CD14-positive monocyte (primary cell): ENCODE measurements at regions not wholly inside any gene's neighbourhood (a gene's known extent, or its start where the extent isn't known, plus 50 kb on each side); places are given as distances from the start of the nearest gene placed in this dataset.

ENCODE experiments used
- DNase-seq, 3 donors: peaks; one replicate each; pipeline ENCODE4 v3.0.0-alpha.2; 2011 to 2022
- H2AFZ ChIP-seq: 2 replicates; pipeline ENCODE4 v1.6.0; 2012; ENCODE audit warnings: mild to moderate bottlenecking, low read depth, low read length, inconsistent platforms; ENCODE audit not compliant: insufficient read depth, poor library complexity, severe bottlenecking
- H3K27ac ChIP-seq, 2 donors: 1 replicate in 1 of 2; 2 replicates in 1 of 2; pipeline ENCODE4 v1.5.1; 2012 to 2013; ENCODE audit warnings: low read length in 2 of 2, control low read depth in 1 of 2, inconsistent platforms in 1 of 2, low read depth in 1 of 2, mild to moderate bottlenecking in 1 of 2
- H3K27me3 ChIP-seq, 2 donors: one replicate each; pipeline versions ENCODE4 v1.6.0 to v1.6.1; 2011 to 2013; ENCODE audit warnings: low read length in 2 of 2; ENCODE audit not compliant: control insufficient read depth in 2 of 2, insufficient read depth in 2 of 2
- H3K36me3 ChIP-seq, 2 donors: replicated peaks in 1 of 2; 1 replicate in 1 of 2; 2 replicates in 1 of 2; pipeline versions ENCODE4 v1.5.1 to v1.6.1; 2012 to 2013; ENCODE audit warnings: low read length in 2 of 2, control low read depth in 1 of 2, inconsistent platforms in 1 of 2, mild to moderate bottlenecking in 1 of 2; ENCODE audit not compliant: insufficient read depth in 2 of 2, control insufficient read depth in 1 of 2
- H3K4me1 ChIP-seq, 2 donors: 1 replicate in 1 of 2; 2 replicates in 1 of 2; pipeline versions ENCODE4 v1.5.1 to v1.6.1; 2012 to 2013; ENCODE audit warnings: low read length in 2 of 2, control low read depth in 1 of 2, inconsistent platforms in 1 of 2, mild to moderate bottlenecking in 1 of 2, moderate library complexity in 1 of 2; ENCODE audit not compliant: insufficient read depth in 2 of 2, control insufficient read depth in 1 of 2
- H3K4me2 ChIP-seq: replicated peaks from 2 replicates; pipeline ENCODE3; 2012; ENCODE audit warnings: low read length, moderate library complexity, mild to moderate bottlenecking; ENCODE audit not compliant: poor library complexity, severe bottlenecking; ENCODE audit errors: extremely low read depth
- H3K4me3 ChIP-seq, 3 experiments: fragments of 200-600 bp in 1 of 3; sonication (generic) in 1 of 3; replicated peaks in 1 of 3; 1 replicate in 2 of 3; 2 replicates in 1 of 3; pipeline ENCODE4 v1.5.1; 2011 to 2013; ENCODE audit warnings: low read length in 3 of 3, mild to moderate bottlenecking in 3 of 3, control low read depth in 2 of 3, low read depth in 2 of 3, inconsistent platforms in 1 of 3, moderate library complexity in 1 of 3
- H3K79me2 ChIP-seq: 2 replicates; pipeline ENCODE4 v1.6.0; 2012; ENCODE audit warnings: mild to moderate bottlenecking, control low read depth, inconsistent platforms, low read length, moderate library complexity; ENCODE audit not compliant: insufficient read depth
- H3K9ac ChIP-seq: 2 replicates; pipeline ENCODE4 v1.6.0; 2017; ENCODE audit warnings: low read length, mild to moderate bottlenecking; ENCODE audit not compliant: insufficient read depth, poor library complexity, severe bottlenecking
- H3K9me3 ChIP-seq, 2 donors: replicated peaks in 1 of 2; 1 replicate in 1 of 2; 2 replicates in 1 of 2; pipeline versions ENCODE4 v1.5.1 to v1.6.1; 2012 to 2013; ENCODE audit warnings: low read length in 2 of 2, control low read depth in 1 of 2; ENCODE audit not compliant: control insufficient read depth in 1 of 2, insufficient read depth in 1 of 2
- H4K20me1 ChIP-seq: 2 replicates; pipeline ENCODE4 v1.6.0; 2012; ENCODE audit warnings: mild to moderate bottlenecking, low read length, control low read depth, moderate library complexity; ENCODE audit not compliant: insufficient read depth
- H3K27ac Mint-ChIP-seq, 7 donors: one replicate each; pipeline ENCODE4 v1.8.0; 2020; ENCODE audit warnings: mild to moderate bottlenecking in 7 of 7, mixed read lengths in 7 of 7, moderate library complexity in 6 of 7, inconsistent platforms in 2 of 7
- H3K27me3 Mint-ChIP-seq, 3 donors: one replicate each; pipeline ENCODE4 v1.8.0; 2021 to 2022; ENCODE audit warnings: low read depth in 3 of 3, mild to moderate bottlenecking in 3 of 3, mixed read lengths in 3 of 3, moderate library complexity in 3 of 3, inconsistent platforms in 1 of 3
- H3K36me3 Mint-ChIP-seq, 2 donors: one replicate each; pipeline ENCODE4 v1.8.0; 2020; ENCODE audit warnings: mixed read lengths in 2 of 2, inconsistent platforms in 1 of 2, mild to moderate bottlenecking in 1 of 2
- H3K4me1 Mint-ChIP-seq: one replicate; pipeline ENCODE4 v1.8.0; 2020; ENCODE audit warnings: mild to moderate bottlenecking, mixed read lengths
- H3K4me3 Mint-ChIP-seq, 2 donors: one replicate each; pipeline ENCODE4 v1.8.0; 2020; ENCODE audit warnings: mild to moderate bottlenecking in 2 of 2, mixed read lengths in 2 of 2, moderate library complexity in 1 of 2
- H3K9me3 Mint-ChIP-seq, 7 donors: one replicate each; pipeline ENCODE4 v1.8.0; 2020 to 2022; ENCODE audit warnings: mixed read lengths in 7 of 7, mild to moderate bottlenecking in 6 of 7, moderate library complexity in 6 of 7, inconsistent platforms in 2 of 7
- CTCF ChIP-seq: fragments of 200-600 bp; IDR thresholded peaks from one replicate; pipeline ENCODE4 v1.8.0; 2022; ENCODE audit warnings: antibody characterized with exemption, mild to moderate bottlenecking
- WGBS: methylation state at CpG from one replicate; pipeline ENCODE4 v1.1.5; 2013; ENCODE audit warnings: missing lambda C conversion rate; ENCODE audit not compliant: insufficient coverage; 5-methylcytosine and 5-hydroxymethylcytosine counted together
- intact Hi-C, 2 donors: fragments of 100-400 bp; cut with micrococcal nuclease; formaldehyde crosslinking; loops; one replicate each; pipeline versions ENCODE4 v1.15.0 to v1.15.1; 2023

GRCh38 chr2:66987733-66988132, 409.4 kb upstream of the ETAA1 start:
- Histone ChIP-seq H3K4me3 (no peak overlapping the region), H3K4me2 (no peak overlapping the region), H3K9me3 (peaks cover 0 to 6% of the 10 kb centered on the region in 2 donors), H3K27me3 (no peaks in the 10 kb centered on the region), H4K20me1 (no peaks in the 10 kb centered on the region), H3K9ac (no peak overlapping the region), H3K27ac (no peak overlapping the region), H3K79me2 (no peaks in the 10 kb centered on the region), H3K4me1 (no peaks in the 10 kb centered on the region), H2AFZ (no peak overlapping the region), H3K36me3 (no peaks in the 10 kb centered on the region)
- DNase-seq = no peak
- intact Hi-C loops = no loop called here
- WGBS = 85% methylated on average over 4 of the region's 4 CpGs
- Mint-ChIP-seq H3K36me3 (no peaks in the 10 kb centered on the region), H3K27ac (no peak overlapping the region), H3K27me3 (peaks cover 0 to 3% (median 0%) of the 10 kb centered on the region in 3 donors), H3K9me3 (peaks cover 0 to 7% (median 4%) of the 10 kb centered on the region in 7 donors), H3K4me1 (no peaks in the 10 kb centered on the region), H3K4me3 (no peak overlapping the region)
- TF ChIP-seq CTCF = no peak

GRCh38 chr2:66994654-66995053, 402.5 kb upstream of the ETAA1 start:
- Histone ChIP-seq H3K9ac (no peak overlapping the region), H3K4me1 (no peaks in the 10 kb centered on the region), H3K27ac (no peak overlapping the region), H3K36me3 (no peaks in the 10 kb centered on the region), H3K4me3 (no peak overlapping the region), H2AFZ (no peak overlapping the region), H3K27me3 (no peaks in the 10 kb centered on the region), H3K79me2 (no peaks in the 10 kb centered on the region), H4K20me1 (no peaks in the 10 kb centered on the region), H3K4me2 (no peak overlapping the region), H3K9me3 (no peaks in the 10 kb centered on the region)
- WGBS = 57% methylated on average over 1 of the region's 1 CpG
- no peak for TF ChIP-seq CTCF
- intact Hi-C loops = no loop called here
- no peak overlapping the region for H3K4me3 Mint-ChIP-seq
- H3K36me3 Mint-ChIP-seq = no peaks in the 10 kb centered on the region
- no peaks in the 10 kb centered on the region for H3K4me1 Mint-ChIP-seq
- H3K27ac Mint-ChIP-seq = no peak overlapping the region
- H3K9me3 Mint-ChIP-seq = peaks cover 0 to 4% (median 0%) of the 10 kb centered on the region in 7 donors
- DNase-seq = no peak
- H3K27me3 Mint-ChIP-seq = peaks cover 0 to 1% (median 0%) of the 10 kb centered on the region in 3 donors
